AG04450 (cell line): ENCODE measurements at regions not wholly inside any gene's neighbourhood (a gene's known extent, or its start where the extent isn't known, plus 50 kb on each side); places are given as distances from the start of the nearest gene placed in this dataset.

Source experiments
- CTCF ChIA-PET: fragments of 300-600, 350-600 bp; formaldehyde crosslinking; extraction: SDS; loops from one replicate; lab custom pipeline; 2022; ENCODE audit warnings: antibody characterized with exemption, inconsistent platforms; lab: Charles Lee
- POLR2A ChIA-PET: fragments of 350-600 bp; formaldehyde crosslinking; extraction: SDS; loops from one replicate; lab custom pipeline; 2021; ENCODE audit warnings: antibody characterized with exemption, inconsistent platforms; lab: Yijun Ruan, JAX
- DNase-seq: peaks from one replicate; pipeline ENCODE4 v3.0.0-alpha.2; 2011; ENCODE audit warnings: low read depth, low spot score
- H3K27ac ChIP-seq: one replicate; pipeline ENCODE4 v1.5.1; 2012; ENCODE audit warnings: low read depth, low read length, control low read depth
- H3K27me3 ChIP-seq: one replicate; pipeline ENCODE4 v1.6.0; 2012; ENCODE audit warnings: low read length; ENCODE audit not compliant: control insufficient read depth, insufficient read depth
- H3K4me3 ChIP-seq: 2 replicates; pipeline ENCODE4 v1.5.1; 2011; ENCODE audit warnings: mild to moderate bottlenecking, low read depth, low read length, control low read depth
- H3K9me3 ChIP-seq: 2 replicates; pipeline ENCODE4 v1.5.1; 2012; ENCODE audit warnings: low read length; ENCODE audit not compliant: control insufficient read depth, insufficient read depth
- TF ChIP-seq, protein P1 (sequence below): IDR thresholded peaks from 2 replicates; pipeline ENCODE4 v1.5.1; 2011; ENCODE audit warnings: low read depth, low read length, control low read depth, inconsistent platforms

DNA sequence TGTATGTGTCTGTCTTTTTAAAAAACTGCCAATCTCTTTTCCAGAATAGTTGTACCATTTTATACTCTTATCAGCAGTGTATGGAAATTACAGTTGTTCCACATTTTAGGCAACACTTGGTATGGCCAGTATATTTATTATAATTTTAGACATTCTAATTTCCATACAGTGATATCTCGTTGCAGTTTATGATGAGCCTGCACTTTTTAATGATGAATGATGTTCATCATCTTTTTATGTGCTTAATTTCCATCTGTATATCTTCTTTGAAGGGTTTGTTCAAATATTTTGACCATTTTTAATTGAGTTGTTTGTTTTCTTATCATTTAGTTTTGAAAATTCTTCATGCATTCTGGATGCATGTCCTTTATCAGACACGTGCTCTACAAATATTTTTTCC, 57.0 kb upstream of the UBE2E2 start:
- TF ChIP-seq, protein P1, sequence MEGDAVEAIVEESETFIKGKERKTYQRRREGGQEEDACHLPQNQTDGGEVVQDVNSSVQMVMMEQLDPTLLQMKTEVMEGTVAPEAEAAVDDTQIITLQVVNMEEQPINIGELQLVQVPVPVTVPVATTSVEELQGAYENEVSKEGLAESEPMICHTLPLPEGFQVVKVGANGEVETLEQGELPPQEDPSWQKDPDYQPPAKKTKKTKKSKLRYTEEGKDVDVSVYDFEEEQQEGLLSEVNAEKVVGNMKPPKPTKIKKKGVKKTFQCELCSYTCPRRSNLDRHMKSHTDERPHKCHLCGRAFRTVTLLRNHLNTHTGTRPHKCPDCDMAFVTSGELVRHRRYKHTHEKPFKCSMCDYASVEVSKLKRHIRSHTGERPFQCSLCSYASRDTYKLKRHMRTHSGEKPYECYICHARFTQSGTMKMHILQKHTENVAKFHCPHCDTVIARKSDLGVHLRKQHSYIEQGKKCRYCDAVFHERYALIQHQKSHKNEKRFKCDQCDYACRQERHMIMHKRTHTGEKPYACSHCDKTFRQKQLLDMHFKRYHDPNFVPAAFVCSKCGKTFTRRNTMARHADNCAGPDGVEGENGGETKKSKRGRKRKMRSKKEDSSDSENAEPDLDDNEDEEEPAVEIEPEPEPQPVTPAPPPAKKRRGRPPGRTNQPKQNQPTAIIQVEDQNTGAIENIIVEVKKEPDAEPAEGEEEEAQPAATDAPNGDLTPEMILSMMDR, result no peak
- DNase-seq, result no peak
- CTCF ChIA-PET, result no interaction called here

GRCh38 chr3:23152989-23153388, 50.1 kb upstream of the UBE2E2 start:
- no peak overlapping the region for H3K4me3 ChIP-seq
- H3K27me3 ChIP-seq, result no peaks in the 10 kb centered on the region
- TF ChIP-seq, protein P1, result no peak
- DNase-seq, result no peak
- H3K27ac ChIP-seq, result no peak overlapping the region
- no peaks in the 10 kb centered on the region for H3K9me3 ChIP-seq
- CTCF ChIA-PET, result no interaction called here
- POLR2A ChIA-PET, result no interaction called here

More for the DNA sequence above, 57.0 kb upstream of the UBE2E2 start:
- POLR2A ChIA-PET, result no interaction called here
- Histone ChIP-seq H3K9me3 (no peaks in the 10 kb centered on the region), H3K27ac (no peak overlapping the region), H3K4me3 (no peak overlapping the region), H3K27me3 (peaks cover 3% of the 10 kb centered on the region)
